NB4 (cell line): ENCODE measurements at regions not wholly inside any gene's neighbourhood (a gene's known extent, or its start where the extent isn't known, plus 50 kb on each side); places are given as distances from the start of the nearest gene placed in this dataset.

Experiments
- MYC ChIP-seq: IDR thresholded peaks from 2 replicates; pipeline ENCODE4 v1.6.1; 2011; ENCODE audit warnings: low read depth, low read length
- POLR2A ChIP-seq: IDR thresholded peaks from 2 replicates; pipeline ENCODE4 v1.6.1; 2011; ENCODE audit warnings: mild to moderate bottlenecking; ENCODE audit not compliant: insufficient read length; ENCODE audit errors: extremely low read depth
- TF ChIP-seq, protein P1 (sequence below): IDR thresholded peaks from one replicate; pipeline ENCODE4 v1.5.1; 2012; ENCODE audit warnings: low read depth, low read length
- TF ChIP-seq, protein P2 (sequence below): IDR thresholded peaks from 2 replicates; pipeline ENCODE4 v1.6.1; 2011; ENCODE audit warnings: low read depth, low read length

DNA sequence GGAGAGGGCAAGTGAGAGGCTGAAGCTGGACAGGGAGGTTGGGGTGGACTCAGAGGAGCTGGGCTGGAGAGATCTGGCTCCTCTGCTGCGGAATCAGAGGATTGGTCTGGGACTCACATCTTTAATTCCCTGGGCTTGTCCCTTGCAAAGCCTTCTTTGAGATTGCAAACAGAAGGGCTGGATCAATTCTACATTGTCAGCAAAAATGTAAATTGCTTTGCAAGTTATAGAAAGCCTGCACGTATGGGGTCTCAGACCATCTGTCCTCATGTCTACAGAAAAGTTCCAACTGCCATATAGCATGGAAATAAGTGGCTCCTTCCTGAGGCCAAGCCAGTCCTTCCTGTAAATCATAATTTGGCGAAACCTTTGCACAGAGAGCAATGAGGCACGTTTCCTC lies 449.6 kb downstream of the UBE2NL start:
- TF ChIP-seq, protein P1, sequence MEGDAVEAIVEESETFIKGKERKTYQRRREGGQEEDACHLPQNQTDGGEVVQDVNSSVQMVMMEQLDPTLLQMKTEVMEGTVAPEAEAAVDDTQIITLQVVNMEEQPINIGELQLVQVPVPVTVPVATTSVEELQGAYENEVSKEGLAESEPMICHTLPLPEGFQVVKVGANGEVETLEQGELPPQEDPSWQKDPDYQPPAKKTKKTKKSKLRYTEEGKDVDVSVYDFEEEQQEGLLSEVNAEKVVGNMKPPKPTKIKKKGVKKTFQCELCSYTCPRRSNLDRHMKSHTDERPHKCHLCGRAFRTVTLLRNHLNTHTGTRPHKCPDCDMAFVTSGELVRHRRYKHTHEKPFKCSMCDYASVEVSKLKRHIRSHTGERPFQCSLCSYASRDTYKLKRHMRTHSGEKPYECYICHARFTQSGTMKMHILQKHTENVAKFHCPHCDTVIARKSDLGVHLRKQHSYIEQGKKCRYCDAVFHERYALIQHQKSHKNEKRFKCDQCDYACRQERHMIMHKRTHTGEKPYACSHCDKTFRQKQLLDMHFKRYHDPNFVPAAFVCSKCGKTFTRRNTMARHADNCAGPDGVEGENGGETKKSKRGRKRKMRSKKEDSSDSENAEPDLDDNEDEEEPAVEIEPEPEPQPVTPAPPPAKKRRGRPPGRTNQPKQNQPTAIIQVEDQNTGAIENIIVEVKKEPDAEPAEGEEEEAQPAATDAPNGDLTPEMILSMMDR = no peak
- TF ChIP-seq POLR2A = no peak
- TF ChIP-seq, protein P2, sequence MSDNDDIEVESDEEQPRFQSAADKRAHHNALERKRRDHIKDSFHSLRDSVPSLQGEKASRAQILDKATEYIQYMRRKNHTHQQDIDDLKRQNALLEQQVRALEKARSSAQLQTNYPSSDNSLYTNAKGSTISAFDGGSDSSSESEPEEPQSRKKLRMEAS = no peak
- no peak for TF ChIP-seq MYC
